ENCODE measurements at regions not wholly inside any gene's neighbourhood (a gene's known extent, or its start where the extent isn't known, plus 50 kb on each side); places are given as distances from the start of the nearest gene placed in this dataset.
"Not testable (repeated sequence)": the region's sequence is repeated elsewhere in the genome, so short reads cannot be mapped to it uniquely, and the experiment has no call there.

DNA sequence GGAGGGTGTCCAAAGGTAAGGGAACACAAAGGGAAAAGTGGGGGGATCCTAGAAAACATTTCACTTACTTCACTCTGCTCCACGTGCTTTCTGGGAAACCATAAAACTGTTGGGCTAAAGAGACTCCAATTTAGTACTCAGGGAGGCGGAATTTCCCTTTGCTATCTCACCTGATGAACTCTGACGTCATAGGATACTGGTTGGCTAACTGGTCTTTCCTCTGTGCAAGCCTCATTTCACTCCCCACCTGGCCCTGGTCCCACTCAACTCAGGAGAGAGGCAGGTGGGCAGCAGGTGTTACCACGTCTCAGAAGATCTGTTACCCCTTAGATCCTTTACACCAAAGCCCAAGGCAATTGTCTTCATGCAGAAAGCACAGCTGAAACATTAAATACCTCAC lies 51.8 kb upstream of the PMAIP1 start:
- no peak for DNase-seq (ENCODE audit: low read depth)

DNA sequence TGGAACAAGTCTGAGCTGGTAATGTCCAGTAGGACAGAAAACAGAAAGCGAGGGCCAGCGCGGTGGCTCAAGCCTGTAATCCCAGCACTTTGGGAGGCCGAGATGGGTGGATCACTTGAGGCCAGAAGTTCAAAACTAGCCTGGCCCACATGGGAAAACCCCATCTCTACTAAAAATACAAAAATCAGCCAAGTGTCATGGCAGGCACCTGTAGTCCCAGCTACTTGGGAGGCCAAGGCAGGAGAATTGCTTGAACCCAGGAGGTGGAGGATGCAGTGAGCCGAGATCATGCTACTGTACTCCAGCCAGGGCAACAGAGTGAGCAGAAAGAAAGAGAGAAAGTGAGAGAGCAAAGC lies 52.3 kb upstream of the PMAIP1 start:
- not testable (repeated sequence) for DNase-seq (ENCODE audit: low read depth)

DNA sequence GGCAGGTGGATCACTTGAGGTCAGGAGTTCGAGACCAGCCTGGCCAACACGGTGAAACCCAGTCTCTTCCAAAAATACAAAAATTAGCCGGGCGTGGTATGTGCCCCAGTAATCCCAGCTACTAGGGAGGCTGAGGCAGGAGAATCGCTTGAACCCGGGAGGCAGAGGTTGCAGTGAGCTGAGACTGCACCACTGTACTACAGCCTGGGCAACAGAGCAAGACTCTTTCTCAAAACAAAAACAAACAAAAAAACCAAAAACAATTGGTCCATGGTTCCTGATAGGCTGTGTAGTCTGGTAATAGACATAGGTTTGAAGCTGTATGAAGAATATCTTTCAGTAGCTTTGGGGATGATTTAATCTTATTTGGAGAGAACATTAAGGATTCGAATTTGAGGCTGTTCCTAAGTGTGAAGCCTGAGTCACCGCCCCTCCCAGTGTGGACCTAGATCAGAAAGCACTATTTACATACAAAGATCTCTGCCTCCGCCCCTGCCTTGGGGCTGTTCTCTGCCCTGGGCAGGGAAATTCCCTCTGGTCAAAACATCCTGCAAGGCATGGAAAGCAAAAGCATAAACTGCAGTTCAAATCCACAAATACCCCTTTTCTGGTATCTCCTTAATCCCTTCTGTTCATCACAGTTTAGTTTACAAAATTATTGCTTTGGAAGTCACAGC lies 52.8 kb upstream of the PMAIP1 start:
- peak; percentile 22 for DNase-seq (ENCODE audit: low read depth)

- no peak for DNase-seq (ENCODE audit: low read depth)
Measured at GRCh38 chr18:59842947-59843346, 56.8 kb upstream of the PMAIP1 start.

DNA sequence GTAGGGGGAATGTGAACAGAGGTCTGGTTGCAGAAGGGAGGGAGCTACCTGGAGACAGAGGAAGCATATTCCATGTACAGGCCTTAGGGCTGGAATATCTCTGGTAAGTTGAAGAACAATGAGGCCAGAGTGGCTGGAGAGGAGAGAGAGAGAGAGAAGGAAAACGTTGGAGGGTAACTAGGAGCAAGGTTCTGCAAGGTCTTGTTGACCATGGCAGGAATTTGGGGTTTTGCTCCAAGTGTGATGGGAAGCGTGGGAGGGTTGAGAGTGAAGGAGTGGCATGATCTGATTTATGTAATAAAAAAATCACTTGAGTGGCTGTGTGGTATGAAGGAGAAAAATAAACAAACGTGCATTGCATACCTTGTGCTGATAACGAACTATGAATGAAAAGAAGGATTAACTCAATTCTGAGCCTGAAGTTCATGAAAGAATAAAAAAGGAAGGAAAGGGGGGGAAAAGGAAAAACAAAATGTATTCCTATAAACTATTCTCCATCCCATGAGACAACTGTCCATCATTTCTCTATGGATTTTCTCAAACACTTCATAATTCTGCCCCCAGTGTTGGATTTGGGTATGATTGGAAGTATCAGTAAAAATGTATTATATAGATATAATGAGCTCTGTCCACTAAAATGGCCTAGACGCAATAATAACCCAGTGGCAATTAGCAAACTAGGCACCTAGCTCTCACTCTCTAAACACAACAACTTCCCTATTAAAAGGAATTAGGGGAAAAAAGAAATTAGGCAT lies 59.7 kb upstream of the PMAIP1 start:
- no peak for DNase-seq (ENCODE audit: low read depth)

- no peak for DNase-seq (ENCODE audit: low read depth)
Measured at GRCh38 chr18:59839246-59839645, 60.5 kb upstream of the PMAIP1 start.

- peak; percentile 76 for DNase-seq (ENCODE audit: low read depth)
Measured at GRCh38 chr18:59837586-59837985, 62.2 kb upstream of the PMAIP1 start.

DNA sequence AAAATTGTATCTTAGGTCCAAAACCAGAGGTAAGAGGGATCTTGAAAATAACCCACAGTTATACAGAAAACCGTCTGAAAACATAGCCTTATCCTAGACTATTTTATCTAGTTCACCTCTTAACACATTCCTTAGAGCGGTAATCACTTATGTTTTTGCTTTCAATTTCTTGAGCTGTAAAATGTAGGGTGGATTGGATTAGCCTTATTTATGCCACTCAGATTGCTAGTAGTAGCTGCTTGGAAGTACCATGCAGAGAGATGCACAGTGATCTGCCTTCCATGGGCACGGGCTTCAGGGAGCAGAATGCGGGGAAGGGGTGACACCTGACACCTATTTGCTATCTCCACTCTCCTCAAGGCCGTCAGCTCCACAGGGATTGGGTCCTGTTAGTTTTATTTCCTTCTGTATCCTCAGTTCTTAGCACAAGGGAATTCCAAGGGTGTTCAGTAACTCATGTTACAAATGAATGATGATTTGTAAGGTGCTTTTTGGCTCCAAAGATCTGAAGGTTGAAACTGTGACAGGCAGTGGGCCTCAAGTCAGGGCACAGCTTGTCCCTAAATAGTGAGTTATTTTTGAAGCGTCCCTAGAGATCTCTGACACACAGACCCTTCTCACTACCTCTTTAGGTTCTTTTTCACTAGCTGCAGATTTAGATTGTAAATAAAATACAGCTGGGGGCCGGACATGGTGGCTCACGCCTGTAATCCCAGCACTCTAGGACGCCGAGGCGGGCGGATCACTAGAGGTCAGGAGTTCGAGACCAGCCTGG lies 64.0 kb upstream of the PMAIP1 start:
- no peak for DNase-seq (ENCODE audit: low read depth)

DNA sequence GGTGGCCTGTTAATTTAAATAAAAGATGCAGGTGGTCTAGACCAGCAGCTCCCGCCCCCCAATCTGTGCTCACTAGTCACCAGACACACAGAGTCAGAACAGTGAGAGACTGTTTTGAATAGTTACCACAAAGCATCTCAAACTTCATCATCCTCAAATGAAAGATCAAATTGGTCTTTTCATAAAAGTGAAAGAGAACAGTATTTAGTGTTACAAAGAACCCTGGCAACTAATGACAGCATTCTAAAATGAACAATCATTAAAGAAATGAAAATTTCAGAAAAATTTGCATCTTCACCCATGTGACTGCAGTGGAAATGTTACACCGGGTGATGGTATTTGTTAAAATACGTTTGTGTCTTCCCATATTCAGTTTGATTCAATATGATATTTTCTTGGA lies 65.5 kb upstream of the PMAIP1 start:
- no peak for DNase-seq (ENCODE audit: low read depth)

GRCh38 chr18:59833785-59834184 lies 66.0 kb upstream of the PMAIP1 start:
- no peak for DNase-seq (ENCODE audit: low read depth)

- peak; percentile 87 for DNase-seq (ENCODE audit: low read depth)
Measured at GRCh38 chr18:59823596-59824195, 76.1 kb upstream of the PMAIP1 start.

DNA sequence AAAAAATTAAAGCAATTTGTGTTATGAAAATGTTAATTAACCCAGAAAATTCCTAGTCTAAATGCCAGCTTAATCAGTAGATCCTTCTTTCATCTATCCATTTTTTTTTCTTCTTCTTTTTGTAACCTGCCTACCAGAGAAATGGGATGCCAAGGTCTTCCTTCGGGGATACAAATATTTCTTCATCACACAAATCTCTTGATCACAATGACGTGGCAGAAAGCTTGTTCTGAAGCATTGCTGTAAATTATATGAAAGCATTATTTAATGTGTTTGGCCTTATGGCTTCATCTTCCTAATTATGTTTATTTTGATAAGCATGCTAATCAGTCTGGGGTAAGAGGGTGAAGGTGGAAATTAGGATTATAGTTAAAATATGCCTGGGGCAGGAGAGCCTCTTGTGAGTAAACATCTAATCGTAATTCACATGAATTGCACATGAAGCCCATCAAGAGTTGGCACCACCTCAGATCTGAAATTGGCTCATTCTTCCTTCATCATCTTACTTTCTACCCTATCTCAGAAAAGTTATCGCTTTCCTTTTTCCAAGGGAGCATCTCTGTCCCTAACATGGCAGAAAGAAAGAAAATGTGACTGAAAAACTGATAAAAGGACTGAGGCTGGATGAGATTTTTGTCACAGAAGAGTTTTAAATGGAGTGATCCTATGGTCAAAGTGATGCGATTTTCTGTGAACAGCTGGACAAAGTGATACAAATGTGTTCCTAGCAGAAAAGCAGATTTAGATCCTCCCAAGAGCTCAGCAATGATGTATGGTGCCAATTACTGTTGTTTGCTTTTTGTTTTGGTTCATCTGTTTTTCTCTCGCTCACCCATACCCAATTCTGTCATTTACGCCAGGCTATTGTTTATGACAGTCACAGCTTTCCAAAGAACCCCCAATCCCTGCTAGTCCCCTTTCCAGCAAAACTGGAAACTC lies 76.9 kb upstream of the PMAIP1 start:
- no peak for DNase-seq (ENCODE audit: low read depth)

- DNase-seq (ENCODE audit: low read depth), result peak; percentile 34
Measured at GRCh38 chr18:59821983-59822382, 77.8 kb upstream of the PMAIP1 start.

DNA sequence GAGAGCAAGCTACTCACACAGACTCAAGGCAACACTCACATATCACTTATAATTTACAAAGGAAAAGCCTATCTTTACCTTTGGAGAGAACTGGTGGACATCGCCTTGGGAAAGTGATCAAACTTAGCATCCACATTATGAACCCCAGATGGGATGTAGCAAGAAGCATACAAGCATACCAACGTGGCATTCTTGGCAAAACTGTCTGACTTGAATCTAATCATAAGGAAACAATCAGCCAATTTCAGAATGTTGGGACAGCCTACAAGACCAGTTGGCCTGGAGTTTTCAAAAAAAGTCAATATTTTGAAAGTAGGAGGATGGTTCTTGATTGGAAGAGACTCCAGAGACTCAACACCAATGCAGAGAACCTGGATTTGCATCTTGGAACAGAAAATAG lies 79.1 kb upstream of the PMAIP1 start:
- DNase-seq (ENCODE audit: low read depth), result no peak

- no peak for DNase-seq (ENCODE audit: low read depth)
Measured at GRCh38 chr18:59818769-59819168, 81.0 kb upstream of the PMAIP1 start.

DNA sequence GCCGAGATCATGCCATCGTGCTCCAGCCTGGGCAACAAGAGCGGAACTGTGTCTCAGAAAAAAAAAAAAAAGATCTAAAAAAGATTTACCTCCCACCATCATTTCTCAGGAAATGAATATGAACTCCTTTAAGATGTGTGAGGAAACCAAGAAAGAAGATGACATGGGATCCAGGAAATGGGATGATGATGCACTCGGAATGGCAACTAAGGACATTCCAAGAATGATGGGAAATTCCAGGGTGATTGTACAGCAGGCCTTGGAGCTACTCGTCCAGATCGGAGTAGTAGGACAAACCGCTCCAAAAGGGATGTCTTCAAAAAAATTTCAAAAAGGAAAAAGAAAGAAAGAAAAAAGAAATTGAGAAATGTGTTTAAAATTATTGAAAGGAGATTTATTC lies 84.9 kb upstream of the PMAIP1 start:
- DNase-seq (ENCODE audit: low read depth), result peak; percentile 41

- no peak for DNase-seq (ENCODE audit: low read depth)
Measured at GRCh38 chr18:59813942-59814341, 85.9 kb upstream of the PMAIP1 start.

GRCh38 chr18:59810735-59811520 lies 88.9 kb upstream of the PMAIP1 start:
- no peak for DNase-seq (ENCODE audit: low read depth)

DNA sequence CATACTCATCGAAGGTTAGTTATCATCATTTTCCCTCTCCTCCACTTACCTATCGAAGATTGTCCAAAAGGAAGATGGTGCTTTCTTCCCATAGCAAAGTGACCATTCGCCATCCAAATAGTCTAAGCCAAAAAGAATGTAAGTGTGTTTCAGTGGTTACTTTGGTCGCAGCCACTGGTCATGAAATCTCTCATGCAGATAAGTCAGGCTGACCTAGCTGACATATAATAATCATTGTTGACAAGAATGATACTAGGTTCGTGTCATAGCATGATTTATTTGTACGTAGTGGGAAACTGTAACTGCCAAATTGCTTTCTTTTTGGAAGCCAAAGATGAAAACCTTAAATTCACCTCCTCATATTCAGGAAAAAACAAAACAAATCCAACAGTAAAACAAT lies 89.6 kb upstream of the PMAIP1 start:
- peak; percentile 19 for DNase-seq (ENCODE audit: low read depth)

DNA sequence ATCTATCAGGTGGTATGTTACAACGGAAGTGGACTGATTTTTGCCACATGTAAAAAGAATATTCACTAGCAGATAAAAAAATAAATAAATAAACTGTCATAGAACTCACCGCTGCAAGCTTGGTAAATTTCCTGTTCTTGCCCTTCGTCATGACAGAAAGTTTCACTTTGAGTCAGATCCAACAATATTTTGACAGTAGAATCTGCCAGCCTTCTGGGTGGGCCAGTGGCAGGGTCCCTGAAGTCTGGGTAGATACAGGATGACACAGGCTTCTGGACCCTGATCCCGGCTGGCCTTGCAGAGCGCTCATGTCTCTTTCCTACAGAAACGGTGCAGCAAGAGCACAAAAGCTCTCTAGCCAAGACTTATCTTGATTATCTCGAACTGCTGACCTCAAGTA lies 97.8 kb upstream of the PMAIP1 start:
- no peak for DNase-seq (ENCODE audit: low read depth)

Data from myocyte (in vitro differentiated cells).